ENCODE measurements at regions not wholly inside any gene's neighbourhood (a gene's known extent, or its start where the extent isn't known, plus 50 kb on each side); places are given as distances from the start of the nearest gene placed in this dataset.

DNA sequence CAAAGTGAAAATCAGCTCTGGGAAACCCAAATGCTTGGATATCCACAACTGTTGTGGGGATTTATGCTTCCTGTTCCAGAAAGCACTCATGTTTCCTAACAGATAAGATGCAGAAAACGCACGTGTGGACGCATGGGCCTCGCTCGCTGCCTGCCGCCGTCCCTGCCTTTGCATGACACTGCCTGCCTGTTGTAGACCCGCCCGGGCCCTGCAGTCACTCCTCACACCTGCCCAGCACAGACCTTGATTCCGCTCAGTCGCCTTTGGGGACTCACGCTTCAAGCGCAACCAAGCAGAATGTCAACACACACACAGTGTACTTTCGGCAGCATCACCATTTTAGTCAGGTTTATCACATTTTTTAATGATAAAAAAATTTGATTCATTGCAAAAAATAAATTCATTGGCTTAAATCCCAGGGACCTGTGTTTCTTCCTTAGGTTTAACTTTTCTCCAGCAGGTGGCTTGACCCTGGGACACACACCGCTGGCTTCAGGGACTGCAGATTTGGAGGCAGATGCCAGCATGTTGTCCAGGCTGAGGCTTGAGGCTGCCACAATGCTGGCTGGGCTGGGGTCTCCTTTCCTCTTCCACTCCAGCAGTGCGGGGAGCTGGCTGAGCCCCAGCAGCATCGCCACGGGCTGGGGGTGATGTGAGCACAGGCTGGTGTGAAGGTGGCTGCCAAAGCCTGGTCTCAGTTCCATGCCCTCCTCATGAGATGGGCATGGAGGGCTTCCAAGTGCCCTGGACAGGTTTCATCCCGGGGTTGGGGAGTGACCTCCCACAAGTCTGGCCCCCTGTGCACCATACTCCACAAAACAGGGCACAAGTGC is 416.9 kb upstream of the IRX4 start:
- H3F3A ChIP-seq (ENCODE audit: control insufficient read depth, insufficient read depth), result no peaks in the 10 kb centered on the region
- no peaks in the 10 kb centered on the region for H4K20me1 ChIP-seq (ENCODE audit: control insufficient read depth, insufficient read depth, low read depth, low read length)
- H3K4me1 ChIP-seq (ENCODE audit: control insufficient read depth, low read length), result no peaks in the 10 kb centered on the region
- H3K79me2 ChIP-seq (ENCODE audit: control insufficient read depth, low read length), result no peaks in the 10 kb centered on the region
- no peaks in the 10 kb centered on the region for H3K27me3 ChIP-seq (ENCODE audit: control insufficient read depth, low read length)
- TF ChIP-seq EZH2phosphoT487 (IDR thresholded peaks at IDR 0.05; ENCODE audit: borderline replicate concordance, low read length), result no peak
- no peak for TF ChIP-seq CTCF (IDR thresholded peaks at IDR 0.05; ENCODE audit: low read depth, low read length, poor library complexity, severe bottlenecking)
- H3K4me2 ChIP-seq (ENCODE audit: low read length), result no peak overlapping the region
- H3K9me3 ChIP-seq (ENCODE audit: control insufficient read depth, insufficient read depth, low read length), result no peaks in the 10 kb centered on the region
- H3K36me3 ChIP-seq (ENCODE audit: control insufficient read depth, low read length), result no peaks in the 10 kb centered on the region
- H3K27ac ChIP-seq (ENCODE audit: low read depth, low read length), result no peak overlapping the region
- H3K9me2 ChIP-seq (replicated peaks; ENCODE audit: control insufficient read depth, low read length), result no peaks in the 10 kb centered on the region
- no peak overlapping the region for H3K4me3 ChIP-seq (ENCODE audit: low read length)

GRCh38 chr5:2298781-2299180 is 416.1 kb upstream of the IRX4 start:
- no peaks in the 10 kb centered on the region for H3F3A ChIP-seq (ENCODE audit: control insufficient read depth, insufficient read depth)
- H3K9me2 ChIP-seq (replicated peaks; ENCODE audit: control insufficient read depth, low read length), result no peaks in the 10 kb centered on the region
- TF ChIP-seq CTCF (IDR thresholded peaks at IDR 0.05; ENCODE audit: low read depth, low read length, poor library complexity, severe bottlenecking), result no peak
- no peak for TF ChIP-seq EZH2phosphoT487 (IDR thresholded peaks at IDR 0.05; ENCODE audit: borderline replicate concordance, low read length)
- H3K4me2 ChIP-seq (ENCODE audit: low read length), result no peak overlapping the region
- H3K4me3 ChIP-seq (ENCODE audit: low read length), result no peak overlapping the region
- H3K79me2 ChIP-seq (ENCODE audit: control insufficient read depth, low read length), result no peaks in the 10 kb centered on the region
- H3K27me3 ChIP-seq (ENCODE audit: control insufficient read depth, low read length), result no peaks in the 10 kb centered on the region
- H4K20me1 ChIP-seq (ENCODE audit: control insufficient read depth, insufficient read depth, low read depth, low read length), result no peaks in the 10 kb centered on the region
- no peaks in the 10 kb centered on the region for H3K36me3 ChIP-seq (ENCODE audit: control insufficient read depth, low read length)
- no peak overlapping the region for H3K27ac ChIP-seq (ENCODE audit: low read depth, low read length)
- no peaks in the 10 kb centered on the region for H3K9me3 ChIP-seq (ENCODE audit: control insufficient read depth, insufficient read depth, low read length)
- H3K4me1 ChIP-seq (ENCODE audit: control insufficient read depth, low read length), result no peaks in the 10 kb centered on the region

GRCh38 chr5:2297991-2298390 is 415.3 kb upstream of the IRX4 start:
- Histone ChIP-seq H3K79me2 (ENCODE audit: control insufficient read depth, low read length) (no peaks in the 10 kb centered on the region), H3K27ac (ENCODE audit: low read depth, low read length) (no peak overlapping the region), H3K4me1 (ENCODE audit: control insufficient read depth, low read length) (no peaks in the 10 kb centered on the region), H3K36me3 (ENCODE audit: control insufficient read depth, low read length) (no peaks in the 10 kb centered on the region), H3F3A (ENCODE audit: control insufficient read depth, insufficient read depth) (no peaks in the 10 kb centered on the region), H3K9me3 (ENCODE audit: control insufficient read depth, insufficient read depth, low read length) (no peaks in the 10 kb centered on the region), H3K4me3 (ENCODE audit: low read length) (no peak overlapping the region), H3K9me2 (replicated peaks; ENCODE audit: control insufficient read depth, low read length) (no peaks in the 10 kb centered on the region), H3K4me2 (ENCODE audit: low read length) (no peak overlapping the region), H3K27me3 (ENCODE audit: control insufficient read depth, low read length) (no peaks in the 10 kb centered on the region), H4K20me1 (ENCODE audit: control insufficient read depth, insufficient read depth, low read depth, low read length) (no peaks in the 10 kb centered on the region)
- TF ChIP-seq EZH2phosphoT487 (IDR thresholded peaks at IDR 0.05; ENCODE audit: borderline replicate concordance, low read length) (no peak), CTCF (IDR thresholded peaks at IDR 0.05; ENCODE audit: low read depth, low read length, poor library complexity, severe bottlenecking) (no peak)

Data from DOHH2 (cell line).